HCT116 (cell line): ENCODE measurements at regions not wholly inside any gene's neighbourhood (a gene's known extent, or its start where the extent isn't known, plus 50 kb on each side); places are given as distances from the start of the nearest gene placed in this dataset.
"Not testable (repeated sequence)": the region's sequence is repeated elsewhere in the genome, so short reads cannot be mapped to it uniquely, and the experiment has no call there.

Experiments used
- ATAC-seq: fragments of 200-7000 bp; cut with Tn5 transposase; 2 replicates; pipeline ENCODE4 v1.9.1; 2020; ENCODE audit warnings: mild to moderate bottlenecking, moderate library complexity
- BruUV-seq: library from RNA; stranded (reverse); fragments of 400-500 nt; replicated peaks from 2 replicates; lab custom pipeline; 2021; lab: Mats Ljungman, UMichigan
- CTCF ChIA-PET: fragments of 300-600 bp; sonication (Branson Sonifier 250); formaldehyde crosslinking; loops from one replicate; lab custom pipeline; 2021; ENCODE audit warnings: antibody characterized with exemption; lab: Charles Lee
- POLR2A ChIA-PET: fragments of 300-600, 350-600 bp; sonication (Branson Sonifier 250); formaldehyde crosslinking; loops from one replicate; lab custom pipeline; 2021; ENCODE audit warnings: antibody characterized with exemption; lab: Charles Lee
- RAD21 ChIA-PET, 2 experiments: fragments of 300-600 bp; sonication (Branson Sonifier 250); formaldehyde crosslinking; loops; one replicate each; lab custom pipeline; 2023; ENCODE audit warnings: low total read pairs in 2 of 2; ENCODE audit not compliant: uncharacterized antibody in 2 of 2, unreplicated experiment in 2 of 2, low non-redundant PET in 1 of 2; lab: Charles Lee
- DNase-seq: peaks from one replicate; pipeline ENCODE4 v3.0.0-alpha.2; 2010; ENCODE audit warnings: low read depth, low spot score
- H2AFZ ChIP-seq: fragments of 200-600 bp; shearing (Covaris generic), sonication (generic); 2 replicates; pipeline ENCODE4 v1.6.1; 2017; ENCODE audit warnings: low read depth, mixed run types, mixed read lengths, antibody characterized with exemption, low read length; ENCODE audit not compliant: poor library complexity, severe bottlenecking
- H3K27ac ChIP-seq: 2 replicates; pipeline ENCODE4 v1.5.1; 2012; ENCODE audit warnings: low read depth, low read length
- H3K27me3 ChIP-seq: fragments of 200-600 bp; sonication (generic); 2 replicates; pipeline ENCODE4 v1.6.1; 2016; ENCODE audit warnings: mixed run types, low read length, mixed read lengths; ENCODE audit not compliant: insufficient read depth
- H3K36me3 ChIP-seq, 2 experiments: fragments of 200-500 bp in 1 of 2; fragments of 200-600 bp in 1 of 2; sonication (Bioruptor generic) in 1 of 2; sonication (generic) in 1 of 2; 2 replicates each; pipeline versions ENCODE4 v1.5.1 to v1.6.1; 2014 to 2016; ENCODE audit warnings: low read length in 2 of 2, inconsistent platforms in 1 of 2, mixed read lengths in 1 of 2, mixed run types in 1 of 2; ENCODE audit not compliant: insufficient read depth in 2 of 2, control insufficient read depth in 1 of 2
- H3K4me1 ChIP-seq, 2 experiments: fragments of 200-600 bp in 1 of 2; sonication (generic) in 1 of 2; 2 replicates each; pipeline versions ENCODE4 v1.5.1 to v1.6.1; 2012 to 2017; ENCODE audit warnings: low read length in 2 of 2, inconsistent platforms in 1 of 2, mild to moderate bottlenecking in 1 of 2, mixed read lengths in 1 of 2, mixed run types in 1 of 2, moderate library complexity in 1 of 2; ENCODE audit not compliant: insufficient read depth in 2 of 2, control insufficient read depth in 1 of 2
- H3K4me2 ChIP-seq: fragments of 200-600 bp; sonication (generic); 2 replicates; pipeline ENCODE4 v1.6.1; 2017; ENCODE audit warnings: mixed run types, low read length, mixed read lengths
- H3K4me3 ChIP-seq, 2 experiments: fragments of 200-600 bp in 1 of 2; sonication (generic) in 1 of 2; replicated peaks in 1 of 2; 2 replicates each; pipeline ENCODE4 v1.5.1; 2011 to 2016; ENCODE audit warnings: low read length in 2 of 2, control low read depth in 1 of 2, low read depth in 1 of 2, mild to moderate bottlenecking in 1 of 2, mixed read lengths in 1 of 2, mixed run types in 1 of 2
- H3K79me2 ChIP-seq: fragments of 200-600 bp; sonication (generic); 2 replicates; pipeline ENCODE4 v1.6.1; 2017; ENCODE audit warnings: mild to moderate bottlenecking, mixed run types, low read length, moderate library complexity, mixed read lengths; ENCODE audit not compliant: insufficient read depth
- H3K9ac ChIP-seq: fragments of 200-600 bp; sonication (generic); 2 replicates; pipeline ENCODE4 v1.6.1; 2016; ENCODE audit warnings: low read length, mixed read lengths
- H3K9me2 ChIP-seq: fragments of 200-600 bp; sonication (generic), shearing (Covaris generic); 2 replicates; pipeline ENCODE4 v1.6.1; 2017; ENCODE audit warnings: mixed run types, mild to moderate bottlenecking, moderate library complexity; ENCODE audit not compliant: insufficient read depth
- H3K9me3 ChIP-seq, 2 experiments: fragments of 200-500 bp in 1 of 2; fragments of 200-600 bp in 1 of 2; sonication (Bioruptor generic) in 1 of 2; sonication (generic) in 1 of 2; 2 replicates each; pipeline ENCODE4 v1.6.1; 2014 to 2017; ENCODE audit warnings: low read length in 2 of 2, mixed read lengths in 2 of 2, inconsistent platforms in 1 of 2, low read depth in 1 of 2, mild to moderate bottlenecking in 1 of 2, mixed run types in 1 of 2, moderate library complexity in 1 of 2; ENCODE audit not compliant: control insufficient read depth in 1 of 2, insufficient read depth in 1 of 2
- H4K20me1 ChIP-seq: fragments of 200-600 bp; sonication (generic), shearing (Covaris generic); 2 replicates; pipeline ENCODE4 v1.6.1; 2017; ENCODE audit warnings: mixed run types, mild to moderate bottlenecking, moderate library complexity; ENCODE audit not compliant: insufficient read depth
- CBX3 ChIP-seq: IDR thresholded peaks from 2 replicates; pipeline ENCODE4 v1.6.1; 2012; ENCODE audit warnings: low read depth
- CEBPB ChIP-seq: IDR thresholded peaks from 2 replicates; pipeline ENCODE4 v1.6.1; 2012; ENCODE audit warnings: low read depth
- EGR1 ChIP-seq: IDR thresholded peaks from 2 replicates; pipeline ENCODE4 v1.6.1; 2012; ENCODE audit warnings: low read depth
- EZH2 ChIP-seq: fragments of 200-600 bp; sonication (generic); IDR thresholded peaks from 2 replicates; pipeline ENCODE4 v1.6.1; 2017; ENCODE audit warnings: antibody characterized with exemption, mixed run types
- EZH2phosphoT487 ChIP-seq: fragments of 200-600 bp; IDR thresholded peaks from 2 replicates; pipeline ENCODE4 v1.6.1; 2018; ENCODE audit warnings: antibody characterized with exemption, borderline replicate concordance
- JUND ChIP-seq: IDR thresholded peaks from 2 replicates; pipeline ENCODE4 v1.6.1; 2012
- MAX ChIP-seq: IDR thresholded peaks from 2 replicates; pipeline ENCODE4 v1.6.1; 2012
- POLR2A ChIP-seq: IDR thresholded peaks from 2 replicates; pipeline ENCODE4 v1.7.0; 2011; ENCODE audit warnings: borderline replicate concordance; ENCODE audit not compliant: insufficient read depth, insufficient read length; ENCODE audit errors: extremely low read depth
- POLR2AphosphoS5 ChIP-seq: IDR thresholded peaks from 2 replicates; pipeline ENCODE4 v1.6.1; 2011; ENCODE audit warnings: mild to moderate bottlenecking, low read depth, low read length, moderate library complexity
- RAD21 ChIP-seq: IDR thresholded peaks from 2 replicates; pipeline ENCODE4 v1.6.1; 2012; ENCODE audit warnings: low read depth, mild to moderate bottlenecking
- REST ChIP-seq: IDR thresholded peaks from 2 replicates; pipeline ENCODE4 v1.6.1; 2012; ENCODE audit warnings: low read depth
- TCF7L2 ChIP-seq: IDR thresholded peaks from 2 replicates; pipeline ENCODE4 v1.7.0; 2011; ENCODE audit warnings: borderline replicate concordance, inconsistent platforms; ENCODE audit not compliant: insufficient read depth, insufficient read length; ENCODE audit errors: extremely low read depth
- ZBTB33 ChIP-seq: IDR thresholded peaks from 2 replicates; pipeline ENCODE4 v1.6.1; 2011; ENCODE audit warnings: mild to moderate bottlenecking, low read length, moderate library complexity; ENCODE audit not compliant: insufficient replicate concordance; ENCODE audit errors: extremely low read depth
- ZFX ChIP-seq: fragments of 450-650 bp; IDR thresholded peaks from 2 replicates; pipeline ENCODE4 v1.6.1; 2017
- ZNF274 ChIP-seq: fragments of 200-500 bp; sonication (Bioruptor generic); IDR thresholded peaks from 2 replicates; pipeline ENCODE4 v1.6.1; 2014; ENCODE audit warnings: mild to moderate bottlenecking, low read depth, low read length, inconsistent platforms
- intact Hi-C: fragments of 100-400 bp; cut with micrococcal nuclease; formaldehyde crosslinking; loops from 2 replicates; pipeline ENCODE4 v1.10.0; 2022

- Histone ChIP-seq H3K27ac (no peak overlapping the region), H4K20me1 (no peaks in the 10 kb centered on the region), H3K9me3 (no peaks in the 10 kb centered on the region), H3K79me2 (no peaks in the 10 kb centered on the region), H3K27me3 (no peaks in the 10 kb centered on the region)
- TF ChIP-seq EGR1 (no peak), REST (no peak), EZH2phosphoT487 (no peak), MAX (no peak), POLR2AphosphoS5 (no peak), RAD21 (no peak), ZNF274 (no peak), JUND (no peak), EZH2 (no peak), POLR2A (no peak), ZFX (no peak), ZBTB33 (no peak), TCF7L2 (no peak), CBX3 (no peak), CEBPB (no peak)
- TF ChIP-seq, all 23 proteins: peak for 0
- POLR2A ChIA-PET = no interaction called here
- intact Hi-C loops = no loop called here
- H3K9me2 ChIP-seq = no peaks in the 10 kb centered on the region
- H3K36me3 ChIP-seq = no peaks in the 10 kb centered on the region
- H3K4me1 ChIP-seq = no peaks in the 10 kb centered on the region
- H2AFZ ChIP-seq = no peak overlapping the region
- H3K4me2 ChIP-seq = no peak overlapping the region
- H3K9ac ChIP-seq = no peak overlapping the region
- CTCF ChIA-PET = no interaction called here
- no peak overlapping the region for H3K4me3 ChIP-seq
- DNase-seq (no peak), ATAC-seq (no peak)
- BruUV-seq = no TSS peak
- RAD21 ChIA-PET = no interaction called here
Measured at GRCh38 chr3:18185624-18186023, 239.5 kb downstream of the SATB1 start.

- RAD21 ChIA-PET, H3K4me1 ChIP-seq, H2AFZ ChIP-seq, H3K9me2 ChIP-seq, POLR2A ChIA-PET, DNase-seq, H3K4me2 ChIP-seq, H3K9me3 ChIP-seq, H3K27ac ChIP-seq, H3K36me3 ChIP-seq, H3K79me2 ChIP-seq, CTCF ChIA-PET, BruUV-seq, intact Hi-C loops, H3K4me3 ChIP-seq, H3K27me3 ChIP-seq, H4K20me1 ChIP-seq, H3K9ac ChIP-seq, ATAC-seq: not testable (repeated sequence)
Measured at GRCh38 chr3:18182923-18183322, 242.2 kb downstream of the SATB1 start.
